RWPE1 (cell line): ENCODE measurements at regions not wholly inside any gene's neighbourhood (a gene's known extent, or its start where the extent isn't known, plus 50 kb on each side); places are given as distances from the start of the nearest gene placed in this dataset.

Source experiments
- CTCF ChIA-PET: fragments of 350-600 bp; sonication (Branson Sonifier 250); formaldehyde crosslinking; extraction: SDS; loops from one replicate; lab custom pipeline; 2021; lab: Yijun Ruan, JAX
- POLR2A ChIA-PET: fragments of 400-600 bp; formaldehyde crosslinking; extraction: SDS; loops from one replicate; lab custom pipeline; 2020; ENCODE audit warnings: antibody characterized with exemption; ENCODE audit not compliant: low non-redundant PET; lab: Yijun Ruan, JAX
- DNase-seq: peaks from one replicate; pipeline ENCODE4 v3.0.0; 2012; ENCODE audit warnings: low spot score
- H3K27ac ChIP-seq: fragments of 450-650 bp; 2 replicates; pipeline ENCODE4 v1.5.1; 2017
- TF ChIP-seq, protein P1 (sequence below): fragments of 450-650 bp; conservative IDR thresholded peaks from 2 replicates; pipeline ENCODE4 v1.5.1; 2017; ENCODE audit warnings: low read depth, mild to moderate bottlenecking

DNA sequence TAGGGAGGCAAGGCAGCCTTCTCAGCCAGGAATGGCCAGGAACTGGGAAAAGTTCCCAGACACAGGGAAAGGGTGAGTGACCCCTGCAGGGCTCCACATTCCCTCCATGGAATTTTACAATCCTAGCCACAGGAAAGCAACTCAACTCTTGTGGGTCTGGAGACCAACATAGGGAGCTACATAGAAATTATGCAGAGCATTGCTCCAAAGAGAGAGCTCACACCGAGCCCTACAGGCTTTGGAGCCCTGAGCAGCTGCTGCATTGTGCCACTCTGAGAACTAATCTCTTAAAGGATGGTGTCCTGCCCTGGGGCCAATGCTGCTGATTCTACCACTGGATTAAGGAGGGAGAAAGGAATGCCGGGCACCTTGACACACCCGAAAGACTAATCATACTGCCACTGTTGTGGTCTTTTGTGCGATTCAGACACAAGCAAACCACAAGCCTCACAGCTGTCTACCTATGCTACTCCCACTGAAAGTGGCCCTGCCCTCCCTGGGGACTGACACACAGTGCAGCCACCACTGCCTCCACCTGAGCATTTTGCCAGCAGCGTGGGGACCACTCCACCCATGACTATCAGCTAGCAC lies 1089.8 kb upstream of the NUDT12 start:
- DNase-seq = no peak
- H3K27ac ChIP-seq = no peak overlapping the region
- ChIA-PET POLR2A (no interaction called here), CTCF (interaction anchor here (1.1 kb wide), 1 partner anchor 9 kb away, joined by 3 read pairs; no protein-coding TSS in a partner anchor)
- TF ChIP-seq, protein P1, sequence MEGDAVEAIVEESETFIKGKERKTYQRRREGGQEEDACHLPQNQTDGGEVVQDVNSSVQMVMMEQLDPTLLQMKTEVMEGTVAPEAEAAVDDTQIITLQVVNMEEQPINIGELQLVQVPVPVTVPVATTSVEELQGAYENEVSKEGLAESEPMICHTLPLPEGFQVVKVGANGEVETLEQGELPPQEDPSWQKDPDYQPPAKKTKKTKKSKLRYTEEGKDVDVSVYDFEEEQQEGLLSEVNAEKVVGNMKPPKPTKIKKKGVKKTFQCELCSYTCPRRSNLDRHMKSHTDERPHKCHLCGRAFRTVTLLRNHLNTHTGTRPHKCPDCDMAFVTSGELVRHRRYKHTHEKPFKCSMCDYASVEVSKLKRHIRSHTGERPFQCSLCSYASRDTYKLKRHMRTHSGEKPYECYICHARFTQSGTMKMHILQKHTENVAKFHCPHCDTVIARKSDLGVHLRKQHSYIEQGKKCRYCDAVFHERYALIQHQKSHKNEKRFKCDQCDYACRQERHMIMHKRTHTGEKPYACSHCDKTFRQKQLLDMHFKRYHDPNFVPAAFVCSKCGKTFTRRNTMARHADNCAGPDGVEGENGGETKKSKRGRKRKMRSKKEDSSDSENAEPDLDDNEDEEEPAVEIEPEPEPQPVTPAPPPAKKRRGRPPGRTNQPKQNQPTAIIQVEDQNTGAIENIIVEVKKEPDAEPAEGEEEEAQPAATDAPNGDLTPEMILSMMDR = no peak

DNA sequence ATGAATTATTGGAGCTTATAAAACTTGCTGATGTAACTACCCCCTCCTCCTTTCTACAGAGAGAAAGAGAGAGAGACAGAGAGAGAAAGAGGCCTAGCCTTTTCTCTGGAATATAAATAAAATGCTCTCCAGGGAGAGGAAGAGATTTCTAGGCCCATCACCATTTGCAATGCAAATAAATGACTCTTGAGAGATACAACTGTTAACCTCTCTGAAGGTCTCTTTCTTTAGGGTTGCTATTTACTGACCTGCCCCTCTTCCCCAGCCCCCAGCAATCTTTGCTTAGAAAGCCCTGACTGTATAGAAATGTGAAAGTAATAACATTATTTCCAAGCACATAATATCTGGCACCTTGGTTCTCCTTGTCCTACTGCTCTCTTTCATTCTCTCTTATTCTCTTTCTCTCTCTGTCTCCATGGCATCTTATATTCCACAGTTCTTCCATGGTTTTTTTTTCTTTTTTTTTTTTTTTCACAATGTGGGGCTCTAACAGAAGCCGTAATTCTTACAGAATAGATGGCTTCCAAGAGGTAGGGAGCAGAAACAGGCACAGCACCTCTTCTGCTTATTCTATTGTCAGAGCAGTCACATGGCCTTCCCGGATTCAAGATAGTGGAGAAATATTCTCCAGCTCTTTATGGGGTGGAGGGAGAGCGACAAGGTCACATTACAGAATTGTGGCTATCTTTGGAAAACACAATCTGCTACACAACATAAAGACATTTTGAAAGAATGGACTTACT lies 1087.9 kb upstream of the NUDT12 start:
- TF ChIP-seq, protein P1 = no peak
- ChIA-PET CTCF (no interaction called here), POLR2A (no interaction called here)
- DNase-seq = no peak
- H3K27ac ChIP-seq = no peak overlapping the region

DNA sequence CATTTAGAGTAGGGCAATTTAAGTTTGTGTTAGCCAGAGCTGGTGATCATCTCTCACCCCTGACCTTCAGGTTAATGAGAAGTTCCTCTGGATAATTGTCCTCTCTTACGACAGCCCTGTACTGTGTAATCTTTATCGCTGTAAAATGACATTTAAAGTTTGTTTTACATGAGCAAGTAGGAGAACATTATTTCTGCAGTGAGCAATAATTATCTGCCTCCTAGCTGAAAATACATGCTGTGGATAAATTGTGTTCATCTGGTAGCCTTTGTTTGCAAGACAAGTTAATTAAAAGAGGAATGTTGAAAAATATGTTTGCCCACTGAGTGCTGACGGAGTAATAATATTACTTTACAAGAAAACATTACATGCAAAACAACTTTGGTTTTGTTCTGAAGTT lies 1083.8 kb upstream of the NUDT12 start:
- ChIA-PET CTCF (interaction anchor here (0.7 kb wide), 1 partner anchor 38 kb away, joined by 3 read pairs; no protein-coding TSS in a partner anchor), POLR2A (no interaction called here)
- DNase-seq = no peak

DNA sequence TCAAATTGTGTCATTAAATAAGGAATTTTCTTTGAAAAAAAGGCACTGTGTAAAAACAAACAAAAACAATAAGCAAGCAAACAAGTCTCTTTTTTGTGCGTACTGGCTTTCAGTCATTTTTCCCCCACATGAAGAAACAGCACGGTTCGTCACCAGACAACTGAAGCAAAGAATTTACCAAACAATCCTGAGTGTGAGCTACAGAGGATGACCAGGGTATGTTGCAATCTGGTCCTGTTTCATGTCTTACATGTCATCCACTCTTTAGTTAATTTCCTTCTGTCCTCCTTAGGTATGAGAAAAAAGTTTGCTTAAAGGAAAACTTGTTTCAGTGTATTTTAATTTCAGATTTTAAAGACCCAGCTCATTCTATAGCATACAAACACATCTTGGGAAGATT lies 1080.7 kb upstream of the NUDT12 start:
- TF ChIP-seq, protein P1 = no peak
- CTCF ChIA-PET = interaction anchor here (0.7 kb wide), 1 partner anchor 9 kb away, joined by 3 read pairs; no protein-coding TSS in a partner anchor
- no peak overlapping the region for H3K27ac ChIP-seq
- DNase-seq = no peak
- POLR2A ChIA-PET = no interaction called here

More for the DNA sequence above, 1083.8 kb upstream of the NUDT12 start:
- TF ChIP-seq, protein P1 = no peak
- no peak overlapping the region for H3K27ac ChIP-seq

DNA sequence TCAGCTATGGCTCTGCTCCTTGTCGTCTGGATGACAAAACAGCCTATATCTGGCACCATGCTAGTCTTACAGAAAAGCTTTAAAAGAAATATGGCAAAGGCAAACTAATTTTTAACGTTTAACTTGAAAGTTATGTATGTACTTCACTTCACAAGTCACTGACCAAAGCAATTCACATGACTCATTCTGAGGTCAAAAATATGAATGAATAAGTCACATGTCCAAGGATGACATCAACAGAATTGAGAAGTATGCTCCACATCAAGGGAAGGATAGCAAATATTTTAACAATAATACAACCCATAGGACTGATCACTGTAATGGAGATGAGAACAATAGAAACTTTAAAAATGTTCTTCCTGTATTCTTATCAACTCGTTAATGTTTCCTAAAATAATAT lies 1072.6 kb upstream of the NUDT12 start:
- ChIA-PET POLR2A (no interaction called here), CTCF (no interaction called here)
- DNase-seq = no peak
- TF ChIP-seq, protein P1 = no peak
- H3K27ac ChIP-seq = no peak overlapping the region

DNA sequence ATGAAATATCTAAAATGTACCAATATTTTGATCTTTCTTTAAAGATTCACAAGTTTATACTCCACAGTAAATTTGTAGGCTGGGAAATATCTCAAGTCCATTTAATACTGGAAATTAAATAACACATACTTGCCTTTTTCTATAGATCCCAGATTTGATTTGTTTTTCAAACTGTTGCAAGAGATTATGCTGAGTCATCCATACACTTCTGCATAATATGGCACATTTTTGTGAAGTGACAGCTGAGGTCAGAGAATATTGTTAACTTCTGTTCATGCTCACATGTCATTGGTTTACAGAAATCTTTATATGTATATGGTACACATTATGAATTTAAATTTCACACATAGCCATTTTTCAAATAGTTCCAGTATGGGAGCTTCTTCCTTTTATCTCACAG lies 1066.3 kb upstream of the NUDT12 start:
- TF ChIP-seq, protein P1 = no peak
- POLR2A ChIA-PET = no interaction called here
- no peak for DNase-seq
- CTCF ChIA-PET = no interaction called here
- H3K27ac ChIP-seq = no peak overlapping the region
